ENCODE measurements at regions not wholly inside any gene's neighbourhood (a gene's known extent, or its start where the extent isn't known, plus 50 kb on each side); places are given as distances from the start of the nearest gene placed in this dataset.

GRCh38 chr18:66209656-66210055, 394.2 kb downstream of the CDH19 start:
- H3K27ac ChIP-seq (ENCODE audit: low read depth in 1 of 2, low read length in 1 of 2), result no peak overlapping the region
- DNase-seq (no peak), ATAC-seq (ENCODE audit: insufficient read depth, low FRiP score) (no peak)
- H3K36me3 ChIP-seq (ENCODE audit: control insufficient read depth in 4 of 4, insufficient read depth in 4 of 4, low read length in 4 of 4), result no peaks in the 10 kb centered on the region
- H3K4me3 ChIP-seq, result no peak overlapping the region
- TF ChIP-seq CTCF (IDR thresholded peaks at IDR 0.05; ENCODE audit: control extremely low read depth, extremely low read depth), result no peak
- H3K27me3 ChIP-seq (ENCODE audit: control insufficient read depth in 3 of 3, insufficient read depth in 3 of 3, low read length in 2 of 3), result no peaks in the 10 kb centered on the region
- no peak overlapping the region for H3K9ac ChIP-seq (ENCODE audit: insufficient read depth in 1 of 2, low read length in 2 of 2)
- 82 to 88% methylated on average over 4 of the region's 4 CpGs for WGBS, 2 donors
- H3K9me3 ChIP-seq (ENCODE audit: control insufficient read depth in 4 of 4, insufficient read depth in 3 of 4, low read length in 3 of 4), result no peaks in the 10 kb centered on the region
- H3K4me1 ChIP-seq (ENCODE audit: control insufficient read depth in 5 of 5, insufficient read depth in 5 of 5, low read length in 5 of 5), result no peaks in the 10 kb centered on the region

- no peak for ATAC-seq (ENCODE audit: insufficient read depth, low FRiP score)
- no peak overlapping the region for H3K9ac ChIP-seq (ENCODE audit: insufficient read depth in 1 of 2, low read length in 2 of 2)
Observed at GRCh38 chr18:66196805-66197204, 407.1 kb downstream of the CDH19 start.

GRCh38 chr18:66193938-66194337, 410.0 kb downstream of the CDH19 start:
- Histone ChIP-seq H3K36me3 (ENCODE audit: control insufficient read depth in 4 of 4, insufficient read depth in 4 of 4, low read length in 4 of 4) (no peaks in the 10 kb centered on the region), H3K4me3 (no peak overlapping the region), H3K4me1 (ENCODE audit: control insufficient read depth in 5 of 5, insufficient read depth in 5 of 5, low read length in 5 of 5) (no peaks in the 10 kb centered on the region), H3K9ac (ENCODE audit: insufficient read depth in 1 of 2, low read length in 2 of 2) (no peak overlapping the region), H3K9me3 (ENCODE audit: control insufficient read depth in 4 of 4, insufficient read depth in 3 of 4, low read length in 3 of 4) (no peaks in the 10 kb centered on the region), H3K27ac (ENCODE audit: low read depth in 1 of 2, low read length in 1 of 2) (no peak overlapping the region), H3K27me3 (ENCODE audit: control insufficient read depth in 3 of 3, insufficient read depth in 3 of 3, low read length in 2 of 3) (no peaks in the 10 kb centered on the region)
- TF ChIP-seq CTCF (IDR thresholded peaks at IDR 0.05; ENCODE audit: control extremely low read depth, extremely low read depth), result no peak
- no peak for DNase-seq
- ATAC-seq (ENCODE audit: insufficient read depth, low FRiP score), result no peak
- 73 to 82% methylated on average over 4 of the region's 4 CpGs for WGBS, 2 donors

More at GRCh38 chr18:66196805-66197204, 407.1 kb downstream of the CDH19 start:
- Histone ChIP-seq H3K9me3 (ENCODE audit: control insufficient read depth in 4 of 4, insufficient read depth in 3 of 4, low read length in 3 of 4) (no peaks in the 10 kb centered on the region), H3K4me1 (ENCODE audit: control insufficient read depth in 5 of 5, insufficient read depth in 5 of 5, low read length in 5 of 5) (no peaks in the 10 kb centered on the region), H3K27ac (ENCODE audit: low read depth in 1 of 2, low read length in 1 of 2) (no peak overlapping the region), H3K36me3 (ENCODE audit: control insufficient read depth in 4 of 4, insufficient read depth in 4 of 4, low read length in 4 of 4) (no peaks in the 10 kb centered on the region), H3K4me3 (no peak overlapping the region), H3K27me3 (ENCODE audit: control insufficient read depth in 3 of 3, insufficient read depth in 3 of 3, low read length in 2 of 3) (no peaks in the 10 kb centered on the region)
- no peak for DNase-seq
- WGBS, 2 donors, result 0% methylated on average over 1 of the region's 1 CpG
- TF ChIP-seq CTCF (IDR thresholded peaks at IDR 0.05; ENCODE audit: control extremely low read depth, extremely low read depth), result no peak

- Histone ChIP-seq H3K36me3 (ENCODE audit: control insufficient read depth in 4 of 4, insufficient read depth in 4 of 4, low read length in 4 of 4) (no peaks in the 10 kb centered on the region), H3K4me3 (no peak overlapping the region), H3K9me3 (ENCODE audit: control insufficient read depth in 4 of 4, insufficient read depth in 3 of 4, low read length in 3 of 4) (no peaks in the 10 kb centered on the region), H3K9ac (ENCODE audit: insufficient read depth in 1 of 2, low read length in 2 of 2) (no peak overlapping the region), H3K4me1 (ENCODE audit: control insufficient read depth in 5 of 5, insufficient read depth in 5 of 5, low read length in 5 of 5) (no peaks in the 10 kb centered on the region), H3K27ac (ENCODE audit: low read depth in 1 of 2, low read length in 1 of 2) (no peak overlapping the region), H3K27me3 (ENCODE audit: control insufficient read depth in 3 of 3, insufficient read depth in 3 of 3, low read length in 2 of 3) (no peaks in the 10 kb centered on the region)
- DNase-seq (no peak), ATAC-seq (ENCODE audit: insufficient read depth, low FRiP score) (no peak)
- TF ChIP-seq CTCF (IDR thresholded peaks at IDR 0.05; ENCODE audit: control extremely low read depth, extremely low read depth), result no peak
- WGBS, 2 donors, result 47 to 56% methylated on average over 3 of the region's 3 CpGs
Observed at GRCh38 chr18:66193394-66193793, 410.5 kb downstream of the CDH19 start.

All from lung (tissue), 11 donors.